Motor neuron (in vitro differentiated cells): ENCODE measurements at regions not wholly inside any gene's neighbourhood (a gene's known extent, or its start where the extent isn't known, plus 50 kb on each side); places are given as distances from the start of the nearest gene placed in this dataset.

ENCODE experiments used
- ATAC-seq, 8 experiments: fragments of 200-7000 bp; cut with Tn5 transposase; replicated peaks in 6 of 8; 2 replicates each; pipeline ENCODE4 v1.8.0; 2021; ENCODE audit warnings: mild to moderate bottlenecking in 8 of 8, moderate library complexity in 8 of 8
- H3K27ac ChIP-seq, 2 donors: fragments of 250-450 bp; sonication (Bioruptor Pico); 2 replicates each; pipeline ENCODE4 v1.9.0; 2021; ENCODE audit warnings: antibody characterized with exemption in 2 of 2, mild to moderate bottlenecking in 2 of 2, moderate library complexity in 1 of 2
- H3K4me1 ChIP-seq, 2 donors: fragments of 250-450 bp; sonication (Bioruptor Pico); replicated peaks in 1 of 2; 2 replicates each; pipeline ENCODE4 v1.6.1; 2021; ENCODE audit warnings: antibody characterized with exemption in 2 of 2, mild to moderate bottlenecking in 2 of 2, moderate library complexity in 1 of 2
- H3K4me3 ChIP-seq, 5 donors: fragments of 250-450 bp; sonication (Bioruptor Pico); 2 replicates each; pipeline ENCODE4 v1.9.0; 2021; ENCODE audit warnings: antibody characterized with exemption in 5 of 5, mild to moderate bottlenecking in 5 of 5, moderate library complexity in 4 of 5
- WGBS, 10 experiments: fragments of 450-650 bp; shearing (Covaris generic); methylation state at CpG; one replicate each; pipeline ENCODE4 v1.0.0; 2022; 5-methylcytosine and 5-hydroxymethylcytosine counted together
- in situ Hi-C, 9 experiments: fragments of 400-800 bp; cut with MboI; loops; one replicate each; pipeline ENCODE4 v1.15.0; 2021; ENCODE audit warnings: low sequenced_read_pairs in 9 of 9, low pct_unique_long_range_greater_than_20kb in 2 of 9; ENCODE audit not compliant: unreplicated experiment in 9 of 9

- in situ Hi-C loops = no loop called here
- ATAC-seq = no peak
- no peak overlapping the region for H3K27ac ChIP-seq
- H3K4me3 ChIP-seq = no peak overlapping the region
- H3K4me1 ChIP-seq = no peaks in the 10 kb centered on the region
Observed at GRCh38 chr18:33517950-33518349, 60.1 kb upstream of the ASXL3 start.

DNA sequence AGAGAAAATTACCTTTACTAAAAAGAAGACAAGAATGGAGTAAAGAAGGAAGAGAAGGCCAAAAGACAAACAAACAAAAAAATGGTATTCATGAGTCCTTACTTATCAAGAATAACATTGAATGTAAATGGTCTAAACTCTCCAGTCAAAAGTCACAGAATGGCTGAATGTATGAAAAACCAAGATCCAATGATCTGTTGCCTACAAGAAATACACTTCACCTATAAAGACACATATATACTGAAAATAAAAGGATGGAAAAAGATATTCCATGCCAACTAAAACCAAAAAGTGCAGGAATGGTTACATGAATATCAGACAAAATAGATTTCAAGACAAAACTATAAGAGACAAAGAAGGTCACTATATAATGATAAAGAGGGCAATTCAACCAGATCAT is 65.0 kb upstream of the ASXL3 start:
- Histone ChIP-seq H3K4me3 (no peak overlapping the region), H3K4me1 (no peaks in the 10 kb centered on the region), H3K27ac (no peak overlapping the region)
- ATAC-seq = no peak
- in situ Hi-C loops = no loop called here

GRCh38 chr18:33507019-33507418 is 66.5 kb upstream of the CCDC178 start:
- 0 to 92% (median 68%) methylated on average over 1 of the region's 1 CpG; no CpG with 5 or more reads in 1 of the 10 experiments for WGBS, 10 experiments
- ATAC-seq = peak in 3 of 8 experiments; percentile 50 to 78 (median 59)
- no peaks in the 10 kb centered on the region for H3K4me1 ChIP-seq
- H3K4me3 ChIP-seq = no peak overlapping the region
- in situ Hi-C loops = no loop called here
- no peak overlapping the region for H3K27ac ChIP-seq

- no peak for ATAC-seq
- H3K27ac ChIP-seq = no peak overlapping the region
- H3K4me3 ChIP-seq = no peak overlapping the region
- H3K4me1 ChIP-seq = no peaks in the 10 kb centered on the region
- in situ Hi-C loops = no loop called here
Observed at GRCh38 chr18:33505798-33506197, 65.3 kb upstream of the CCDC178 start.

GRCh38 chr18:33505297-33505696 is 64.8 kb upstream of the CCDC178 start:
- ATAC-seq = no peak
- no peak overlapping the region for H3K4me3 ChIP-seq
- WGBS, 10 experiments = 20 to 100% (median 82%) methylated on average over 1 to 2 of the region's 2 CpGs
- H3K27ac ChIP-seq = no peak overlapping the region
- in situ Hi-C loops = no loop called here
- H3K4me1 ChIP-seq = no peaks in the 10 kb centered on the region

GRCh38 chr18:33495278-33495677 is 54.8 kb upstream of the CCDC178 start:
- no peak overlapping the region for H3K27ac ChIP-seq
- WGBS, 10 experiments = 80 to 100% (median 88%) methylated on average over 1 of the region's 1 CpG; no CpG with 5 or more reads in 5 of the 10 experiments
- in situ Hi-C loops = loop anchor here in 2 of 9 experiments (25.0 kb wide), 1 partner anchor 258 kb away; no protein-coding TSS in a partner anchor
- H3K4me3 ChIP-seq = no peak overlapping the region
- no peaks in the 10 kb centered on the region for H3K4me1 ChIP-seq
- ATAC-seq = peak; percentile 56 to 98 (median 84)
